Mesenchymal stem cell (in vitro differentiated cells and primary cell): ENCODE measurements at regions not wholly inside any gene's neighbourhood (a gene's known extent, or its start where the extent isn't known, plus 50 kb on each side); places are given as distances from the start of the nearest gene placed in this dataset.
"Not testable (repeated sequence)": the region's sequence is repeated elsewhere in the genome, so short reads cannot be mapped to it uniquely, and the experiment has no call there.

ENCODE experiments used
- DNase-seq: peaks from one replicate; pipeline ENCODE4 v3.0.0-alpha.2; 2013
- H2AFZ ChIP-seq: one replicate; pipeline ENCODE4 v1.6.1; 2013; ENCODE audit warnings: low read depth, mild to moderate bottlenecking, control low read depth, inconsistent platforms, low read length, moderate library complexity
- H2AK5ac ChIP-seq: 2 replicates; pipeline ENCODE4 v1.6.1; 2013; ENCODE audit warnings: low read length, moderate library complexity, mild to moderate bottlenecking, inconsistent platforms; ENCODE audit not compliant: severe bottlenecking
- H2BK120ac ChIP-seq: one replicate; pipeline ENCODE4 v1.6.1; 2013; ENCODE audit warnings: low read depth, mild to moderate bottlenecking, inconsistent platforms, low read length, moderate library complexity
- H2BK12ac ChIP-seq, 2 experiments: one replicate each; pipeline ENCODE4 v1.6.1; 2013; ENCODE audit warnings: inconsistent platforms in 2 of 2, low read length in 2 of 2, mild to moderate bottlenecking in 2 of 2, moderate library complexity in 2 of 2, control low read depth in 1 of 2
- H2BK15ac ChIP-seq: one replicate; pipeline ENCODE4 v1.6.1; 2013; ENCODE audit warnings: mild to moderate bottlenecking, low read depth, inconsistent platforms; ENCODE audit not compliant: poor library complexity, severe bottlenecking
- H2BK5ac ChIP-seq: 2 replicates; pipeline ENCODE4 v1.6.1; 2013; ENCODE audit warnings: low read depth, mild to moderate bottlenecking, low read length, control low read depth, inconsistent platforms; ENCODE audit not compliant: poor library complexity, severe bottlenecking
- H3K14ac ChIP-seq, 2 experiments: one replicate each; pipeline ENCODE4 v1.6.1; 2013; ENCODE audit warnings: inconsistent platforms in 2 of 2, low read length in 2 of 2, control low read depth in 1 of 2, mild to moderate bottlenecking in 1 of 2, moderate library complexity in 1 of 2
- H3K18ac ChIP-seq, 2 experiments: one replicate each; pipeline ENCODE4 v1.6.1; 2013; ENCODE audit warnings: inconsistent platforms in 2 of 2, low read length in 2 of 2, control low read depth in 1 of 2, low read depth in 1 of 2, mild to moderate bottlenecking in 1 of 2
- H3K23ac ChIP-seq, 2 experiments: one replicate each; pipeline ENCODE4 v1.6.1; 2013; ENCODE audit warnings: inconsistent platforms in 2 of 2, low read length in 2 of 2, mild to moderate bottlenecking in 2 of 2, moderate library complexity in 2 of 2, control low read depth in 1 of 2
- H3K27ac ChIP-seq: 2 replicates; pipeline ENCODE4 v1.5.1; 2013; ENCODE audit warnings: mild to moderate bottlenecking, moderate library complexity, low read length, control low read depth, inconsistent platforms; ENCODE audit not compliant: poor library complexity, severe bottlenecking
- H3K27me3 ChIP-seq, 2 experiments: 2 replicates each; pipeline versions ENCODE4 v1.6.1 to v1.7.0; 2013; ENCODE audit warnings: low read length in 2 of 2, mild to moderate bottlenecking in 2 of 2, moderate library complexity in 2 of 2, control low read depth in 1 of 2, inconsistent platforms in 1 of 2; ENCODE audit not compliant: control insufficient read depth in 1 of 2, insufficient read depth in 1 of 2
- H3K36me3 ChIP-seq, 2 experiments: 2 replicates each; pipeline versions ENCODE4 v1.6.1 to v1.7.0; 2013; ENCODE audit warnings: low read length in 2 of 2, control low read depth in 1 of 2, inconsistent platforms in 1 of 2, low read depth in 1 of 2, mild to moderate bottlenecking in 1 of 2; ENCODE audit not compliant: insufficient read depth in 2 of 2, control insufficient read depth in 1 of 2
- H3K4ac ChIP-seq, 2 experiments: one replicate each; pipeline ENCODE4 v1.6.1; 2013; ENCODE audit warnings: inconsistent platforms in 2 of 2, low read length in 2 of 2, mild to moderate bottlenecking in 2 of 2, moderate library complexity in 2 of 2, control low read depth in 1 of 2, low read depth in 1 of 2
- H3K4me1 ChIP-seq: 2 replicates; pipeline ENCODE4 v1.6.1; 2013; ENCODE audit warnings: low read depth, low read length, control low read depth; ENCODE audit not compliant: control insufficient read depth, insufficient read depth
- H3K4me2 ChIP-seq: 2 replicates; pipeline ENCODE4 v1.6.1; 2013; ENCODE audit warnings: low read length, mild to moderate bottlenecking, inconsistent platforms; ENCODE audit not compliant: poor library complexity, severe bottlenecking
- H3K4me3 ChIP-seq, 2 experiments: 2 replicates each; pipeline versions ENCODE4 v1.5.1 to v1.7.0; 2013; ENCODE audit warnings: low read length in 2 of 2, mild to moderate bottlenecking in 2 of 2, control low read depth in 1 of 2, low read depth in 1 of 2; ENCODE audit not compliant: insufficient read depth in 1 of 2
- H3K79me1 ChIP-seq: replicated peaks from 2 replicates; pipeline ENCODE4 v1.6.1; 2013; ENCODE audit warnings: mild to moderate bottlenecking, control low read depth, low read length, inconsistent platforms; ENCODE audit not compliant: poor library complexity, severe bottlenecking
- H3K9ac ChIP-seq: 2 replicates; pipeline ENCODE4 v1.7.0; 2013; ENCODE audit warnings: mild to moderate bottlenecking, low read length, moderate library complexity
- H3K9me3 ChIP-seq: 2 replicates; pipeline ENCODE4 v1.7.0; 2013; ENCODE audit warnings: mild to moderate bottlenecking, low read length; ENCODE audit not compliant: control insufficient read depth
- H4K8ac ChIP-seq: one replicate; pipeline ENCODE4 v1.6.1; 2013; ENCODE audit warnings: inconsistent platforms, mild to moderate bottlenecking, low read length, moderate library complexity
- H4K91ac ChIP-seq: one replicate; pipeline ENCODE4 v1.6.1; 2013; ENCODE audit warnings: mild to moderate bottlenecking, low read length, inconsistent platforms
- WGBS: methylation state at CpG from one replicate; pipeline ENCODE4 v1.1.7; 2013; ENCODE audit warnings: mixed read lengths; 5-methylcytosine and 5-hydroxymethylcytosine counted together

DNA sequence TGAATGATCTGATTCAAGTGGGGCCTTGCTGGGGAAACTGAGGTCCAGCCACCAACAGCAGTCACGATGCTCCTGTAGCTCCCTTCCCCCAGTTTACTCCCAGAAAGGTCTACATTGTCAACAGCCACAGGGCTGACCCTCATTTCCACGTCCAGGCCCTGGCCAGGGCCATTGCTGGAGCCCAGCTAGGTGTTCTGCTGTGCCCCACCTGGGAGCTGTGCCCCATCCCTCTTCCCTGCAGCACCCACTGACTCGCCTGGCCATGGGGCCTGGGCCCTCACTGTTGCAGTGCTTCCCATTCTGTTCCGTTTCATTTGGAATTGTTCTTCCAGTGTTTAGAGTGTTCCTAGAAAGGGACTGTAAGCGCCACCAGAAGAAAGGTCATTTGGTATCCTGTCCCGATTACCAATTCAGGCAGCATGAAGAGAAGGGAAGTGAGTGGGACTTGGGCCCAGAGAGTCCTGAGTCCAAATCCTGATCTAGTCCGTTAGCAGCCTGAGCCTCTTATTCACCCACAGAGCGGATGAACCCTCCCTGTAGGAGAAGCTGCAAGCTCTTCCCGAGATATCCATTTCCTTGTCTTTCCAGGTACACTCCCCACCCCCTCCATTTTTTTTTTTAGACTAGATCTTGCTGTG, 73.1 kb upstream of the HPCAL1 start:
- H3K4ac ChIP-seq = no peak overlapping the region
- no peaks in the 10 kb centered on the region for H3K36me3 ChIP-seq
- no peak overlapping the region for H3K4me2 ChIP-seq
- H3K27ac ChIP-seq = no peak overlapping the region
- H3K4me1 ChIP-seq = peaks cover 5% of the 10 kb centered on the region
- no peak overlapping the region for H3K14ac ChIP-seq
- H3K4me3 ChIP-seq = no peak overlapping the region
- no peak overlapping the region for H3K9ac ChIP-seq
- no peak overlapping the region for H4K91ac ChIP-seq
- 89% methylated on average over 9 of the region's 9 CpGs for WGBS
- H3K9me3 ChIP-seq = peaks cover 2% of the 10 kb centered on the region
- no peaks in the 10 kb centered on the region for H3K79me1 ChIP-seq
- H2BK5ac ChIP-seq = no peak overlapping the region
- H3K18ac ChIP-seq = no peak overlapping the region
- no peak overlapping the region for H2AK5ac ChIP-seq
- DNase-seq = no peak
- no peak overlapping the region for H2AFZ ChIP-seq
- no peak overlapping the region for H3K23ac ChIP-seq
- H4K8ac ChIP-seq = no peak overlapping the region
- H2BK15ac ChIP-seq = no peak overlapping the region
- H2BK120ac ChIP-seq = no peak overlapping the region
- H3K27me3 ChIP-seq = peaks cover 6 to 66% of the 10 kb centered on the region in 2 experiments
- no peak overlapping the region for H2BK12ac ChIP-seq

DNA sequence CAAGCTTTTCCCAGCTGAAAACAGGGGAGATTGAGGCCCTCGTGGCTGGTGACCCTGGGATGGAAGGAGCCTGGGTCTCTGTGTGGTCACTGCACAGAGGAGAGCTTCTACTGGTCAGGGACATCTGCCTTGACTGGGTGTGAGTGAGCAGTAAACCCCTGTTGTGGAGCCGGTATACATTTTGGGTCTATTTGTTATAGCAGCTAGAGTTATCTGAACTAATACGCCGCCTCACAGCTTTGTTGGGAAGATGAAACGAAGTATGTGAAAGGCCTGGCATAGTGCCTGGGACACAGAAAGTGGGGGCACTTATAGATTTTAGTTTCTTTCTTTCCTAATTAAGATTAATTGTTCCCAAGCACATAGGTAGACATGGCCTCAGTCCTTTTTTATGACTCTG, 72.2 kb upstream of the HPCAL1 start:
- Histone ChIP-seq H3K27ac (no peak overlapping the region), H3K4ac (no peak overlapping the region), H3K9ac (no peak overlapping the region), H3K9me3 (peaks cover 2% of the 10 kb centered on the region), H3K23ac (no peak overlapping the region), H3K14ac (no peak overlapping the region), H3K36me3 (no peaks in the 10 kb centered on the region), H2BK12ac (no peak overlapping the region), H3K18ac (no peak overlapping the region), H2AFZ (no peak overlapping the region), H3K4me3 (no peak overlapping the region), H2BK5ac (no peak overlapping the region), H4K91ac (no peak overlapping the region), H3K4me1 (peaks cover 5% of the 10 kb centered on the region), H3K79me1 (no peaks in the 10 kb centered on the region), H2AK5ac (no peak overlapping the region), H2BK120ac (no peak overlapping the region), H3K4me2 (no peak overlapping the region), H3K27me3 (peaks cover 9 to 67% of the 10 kb centered on the region in 2 experiments), H2BK15ac (no peak overlapping the region), H4K8ac (no peak overlapping the region)
- 74% methylated on average over 5 of the region's 5 CpGs for WGBS
- no peak for DNase-seq

DNA sequence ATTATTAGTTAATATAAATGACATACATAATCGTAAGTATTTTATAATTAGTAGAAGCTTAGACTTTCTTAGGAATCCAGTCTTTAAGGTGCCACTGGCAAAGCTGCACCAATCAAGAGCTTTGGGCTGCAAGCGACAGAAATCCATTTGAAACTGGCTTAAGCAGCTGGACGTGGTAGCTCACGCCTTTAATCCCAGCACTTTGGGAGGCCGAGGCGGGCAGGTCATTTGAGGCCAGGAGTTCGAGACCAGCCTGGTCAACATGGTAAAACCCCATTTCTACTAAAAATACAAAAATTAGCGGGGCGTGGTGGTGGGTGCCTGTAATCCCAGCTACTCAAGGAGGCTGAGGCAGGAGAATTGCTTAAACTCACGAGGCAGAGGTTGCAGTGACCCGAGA, 71.8 kb upstream of the HPCAL1 start:
- H3K14ac ChIP-seq, H3K9ac ChIP-seq, H2BK12ac ChIP-seq, H3K36me3 ChIP-seq, H2BK5ac ChIP-seq, H3K23ac ChIP-seq, DNase-seq, H3K4me1 ChIP-seq, H3K4ac ChIP-seq, H3K4me3 ChIP-seq, H3K79me1 ChIP-seq, H4K8ac ChIP-seq, H2AFZ ChIP-seq, H2AK5ac ChIP-seq, H3K18ac ChIP-seq, H4K91ac ChIP-seq, H3K9me3 ChIP-seq, H3K4me2 ChIP-seq, H3K27ac ChIP-seq, H2BK120ac ChIP-seq, H2BK15ac ChIP-seq: not testable (repeated sequence)
- 88% methylated on average over 10 of the region's 11 CpGs for WGBS
- peaks cover 12 to 67% of the 10 kb centered on the region in 2 experiments for H3K27me3 ChIP-seq

DNA sequence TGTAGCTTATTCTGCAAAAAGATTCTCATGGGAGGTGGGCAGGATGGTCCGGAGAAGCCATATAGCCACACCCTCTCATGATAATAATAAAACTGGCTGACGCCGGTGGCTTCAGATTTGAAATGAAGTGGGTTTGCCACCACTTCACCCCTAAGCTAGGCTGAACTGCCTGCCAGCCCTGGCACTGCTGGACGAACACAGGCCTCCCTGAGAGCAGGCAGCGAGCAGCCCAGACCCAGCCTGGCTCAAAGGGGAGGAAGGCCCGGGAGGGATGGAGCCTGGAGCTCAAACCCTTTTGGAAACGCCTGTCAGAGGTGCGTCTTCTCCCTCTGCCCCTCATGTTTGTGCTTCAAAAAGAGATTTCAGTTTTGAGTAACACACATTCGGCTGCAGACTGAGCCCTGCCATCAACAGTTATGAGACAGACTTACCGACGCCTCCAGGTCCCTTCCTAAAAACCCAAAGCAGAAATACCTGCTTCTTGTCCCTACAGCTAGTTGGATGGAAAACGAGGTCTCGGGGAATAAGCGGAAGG, 71.1 kb upstream of the HPCAL1 start:
- no peak overlapping the region for H2BK15ac ChIP-seq
- H3K27ac ChIP-seq = no peak overlapping the region
- H3K9ac ChIP-seq = no peak overlapping the region
- no peak overlapping the region for H2BK5ac ChIP-seq
- H3K4me1 ChIP-seq = peaks cover 5% of the 10 kb centered on the region
- H3K27me3 ChIP-seq = peaks cover 19 to 67% of the 10 kb centered on the region in 2 experiments
- no peak overlapping the region for H2BK12ac ChIP-seq
- H2AFZ ChIP-seq = no peak overlapping the region
- no peak overlapping the region for H3K14ac ChIP-seq
- H4K91ac ChIP-seq = no peak overlapping the region
- H3K79me1 ChIP-seq = no peaks in the 10 kb centered on the region
- H3K23ac ChIP-seq = no peak overlapping the region
- no peak overlapping the region for H3K4me3 ChIP-seq
- no peak overlapping the region for H3K4me2 ChIP-seq
- DNase-seq = no peak
- WGBS = 93% methylated on average over 14 of the region's 14 CpGs
- H3K36me3 ChIP-seq = no peaks in the 10 kb centered on the region
- H2BK120ac ChIP-seq = no peak overlapping the region
- H4K8ac ChIP-seq = no peak overlapping the region
- no peak overlapping the region for H3K18ac ChIP-seq
- H2AK5ac ChIP-seq = no peak overlapping the region
- H3K9me3 ChIP-seq = peaks cover 2% of the 10 kb centered on the region
- no peak overlapping the region for H3K4ac ChIP-seq
